ENCODE measurements at regions not wholly inside any gene's neighbourhood (a gene's known extent, or its start where the extent isn't known, plus 50 kb on each side); places are given as distances from the start of the nearest gene placed in this dataset.

DNA sequence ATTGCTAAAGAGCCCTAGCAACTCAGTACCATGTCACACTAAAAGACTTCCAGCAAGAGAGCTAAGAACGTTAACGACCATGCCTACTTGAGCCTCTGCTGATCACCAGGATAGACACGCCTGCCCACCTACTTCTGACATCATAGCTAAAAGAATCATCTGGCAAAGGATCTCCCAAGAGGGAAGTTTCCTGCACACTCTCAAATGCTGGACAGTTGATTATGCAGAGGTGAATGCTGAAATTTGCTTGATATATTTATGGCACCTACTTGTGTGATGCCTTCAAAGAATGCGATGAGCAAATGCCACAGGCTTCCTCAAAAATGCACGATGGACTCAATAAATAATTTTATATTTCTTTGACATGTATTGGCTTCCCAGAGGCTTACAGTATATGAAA, 113.6 kb downstream of the GALC start:
- DNase-seq: no peak

DNA sequence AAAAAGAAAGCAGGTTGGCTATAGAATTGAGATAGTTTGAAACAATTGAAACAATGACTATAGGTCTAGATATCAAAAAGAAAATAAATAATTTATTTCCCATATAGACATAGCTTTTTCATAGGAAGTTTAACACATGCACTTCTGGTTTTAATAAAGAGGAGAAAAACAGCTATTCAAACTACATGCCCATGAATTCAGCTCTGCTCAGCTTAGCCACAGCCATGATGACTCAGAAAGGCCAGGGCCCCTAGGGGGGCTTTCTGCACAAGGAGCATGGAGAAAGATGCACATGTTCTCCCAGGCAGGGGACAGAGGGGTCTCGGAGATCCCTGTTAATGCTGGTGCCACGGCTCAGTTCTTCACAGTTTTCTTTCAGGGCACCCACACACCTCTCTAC, 114.0 kb downstream of the GALC start:
- DNase-seq: no peak

GRCh38 chr14:87877877-87878276, 115.1 kb downstream of the GALC start:
- DNase-seq: no peak

- DNase-seq: no peak
Observed at GRCh38 chr14:87874676-87875075, 118.3 kb downstream of the GALC start.

DNA sequence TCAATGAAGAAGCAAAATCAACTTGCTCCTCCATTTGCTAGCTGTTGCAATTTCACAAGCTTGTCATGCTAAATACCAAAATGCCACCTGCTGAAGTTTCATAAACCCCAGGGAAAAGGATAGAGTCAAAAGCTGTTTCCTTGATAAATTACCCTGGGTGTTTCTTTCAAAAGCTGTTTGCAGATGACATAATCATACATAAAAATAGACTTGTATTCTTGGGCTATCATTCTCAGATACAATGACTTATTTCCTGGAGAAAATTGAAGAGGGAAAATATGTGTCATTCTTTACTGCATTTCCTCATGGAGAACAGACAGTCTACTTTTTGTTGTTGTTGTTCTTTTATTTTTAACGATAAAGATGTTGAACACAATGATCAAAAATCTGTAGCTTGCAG, 119.2 kb downstream of the GALC start:
- no peak for DNase-seq

- DNase-seq: no peak
Observed at GRCh38 chr14:87869619-87870583, 123.1 kb downstream of the GALC start.

GRCh38 chr14:87868920-87869319, 124.1 kb downstream of the GALC start:
- DNase-seq: no peak

GRCh38 chr14:87866116-87866515, 126.9 kb downstream of the GALC start:
- no peak for DNase-seq

GRCh38 chr14:87864356-87865270, 128.4 kb downstream of the GALC start:
- no peak for DNase-seq

GRCh38 chr14:87863047-87863446, 129.9 kb downstream of the GALC start:
- DNase-seq: no peak

GRCh38 chr14:87852107-87852506, 140.9 kb downstream of the GALC start:
- DNase-seq: no peak

GRCh38 chr14:87851190-87851589, 141.8 kb downstream of the GALC start:
- no peak for DNase-seq

- DNase-seq: no peak
Observed at GRCh38 chr14:87847216-87847755, 145.7 kb downstream of the GALC start.

GRCh38 chr14:87840906-87841305, 152.1 kb downstream of the GALC start:
- no peak for DNase-seq

DNA sequence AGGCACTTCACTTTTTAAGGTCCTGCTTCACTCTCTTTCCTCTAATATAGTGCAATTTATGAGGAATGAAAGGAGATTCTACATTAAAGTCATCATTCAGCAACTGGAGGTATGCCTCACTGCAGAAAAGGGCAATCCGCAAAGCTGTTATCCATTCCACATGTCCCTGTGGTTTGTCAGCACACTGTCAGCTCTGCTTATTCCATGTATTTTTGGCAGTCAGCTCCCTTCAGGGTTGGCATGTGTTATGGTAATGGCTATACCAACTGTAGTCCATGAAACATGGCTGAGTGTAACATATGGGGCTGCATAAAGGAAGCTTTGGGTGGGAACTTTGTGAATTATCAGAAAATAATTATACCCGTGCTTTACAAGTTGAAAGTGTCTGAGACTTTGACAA, 154.1 kb downstream of the GALC start:
- DNase-seq: no peak

- no peak for DNase-seq
Observed at GRCh38 chr14:87837296-87837695, 155.7 kb downstream of the GALC start.

DNA sequence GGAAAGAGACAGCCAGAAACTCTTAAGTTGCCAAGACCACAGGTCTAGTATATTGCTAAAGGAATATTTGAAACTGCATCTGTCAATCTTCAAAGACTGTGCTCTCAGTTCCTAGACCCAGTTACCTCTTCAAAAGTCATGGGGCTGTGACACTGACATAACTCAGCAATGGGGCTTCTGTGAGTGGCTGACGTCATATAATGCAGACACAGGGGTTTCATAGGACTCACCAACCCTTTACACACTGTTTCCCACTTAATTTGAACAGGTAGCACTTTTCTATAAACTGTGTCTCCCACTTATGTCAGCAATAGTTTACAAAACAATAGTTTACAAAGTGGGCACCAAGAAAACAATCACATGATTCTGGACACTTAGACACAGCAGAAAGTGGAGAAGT, 158.4 kb downstream of the GALC start:
- DNase-seq: no peak

DNA sequence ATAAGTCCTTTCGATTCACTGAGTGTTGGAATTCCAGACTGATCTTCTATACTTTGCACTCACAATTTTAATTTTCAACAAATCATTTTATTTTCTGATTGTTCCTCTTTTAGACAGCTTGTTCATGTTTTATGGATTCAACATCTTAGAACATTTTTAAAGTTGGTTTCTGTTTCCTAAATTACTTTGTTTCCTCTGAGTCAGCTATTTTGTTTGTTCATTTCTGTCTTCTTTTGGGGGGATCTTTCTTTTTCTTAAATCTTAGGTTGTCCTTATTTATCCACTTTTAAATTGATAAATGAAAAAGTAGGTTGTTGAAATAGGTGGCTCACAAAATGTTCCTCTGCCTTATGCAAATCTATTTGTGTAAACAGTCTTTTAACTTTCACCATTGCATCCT, 160.0 kb downstream of the GALC start:
- no peak for DNase-seq

DNA sequence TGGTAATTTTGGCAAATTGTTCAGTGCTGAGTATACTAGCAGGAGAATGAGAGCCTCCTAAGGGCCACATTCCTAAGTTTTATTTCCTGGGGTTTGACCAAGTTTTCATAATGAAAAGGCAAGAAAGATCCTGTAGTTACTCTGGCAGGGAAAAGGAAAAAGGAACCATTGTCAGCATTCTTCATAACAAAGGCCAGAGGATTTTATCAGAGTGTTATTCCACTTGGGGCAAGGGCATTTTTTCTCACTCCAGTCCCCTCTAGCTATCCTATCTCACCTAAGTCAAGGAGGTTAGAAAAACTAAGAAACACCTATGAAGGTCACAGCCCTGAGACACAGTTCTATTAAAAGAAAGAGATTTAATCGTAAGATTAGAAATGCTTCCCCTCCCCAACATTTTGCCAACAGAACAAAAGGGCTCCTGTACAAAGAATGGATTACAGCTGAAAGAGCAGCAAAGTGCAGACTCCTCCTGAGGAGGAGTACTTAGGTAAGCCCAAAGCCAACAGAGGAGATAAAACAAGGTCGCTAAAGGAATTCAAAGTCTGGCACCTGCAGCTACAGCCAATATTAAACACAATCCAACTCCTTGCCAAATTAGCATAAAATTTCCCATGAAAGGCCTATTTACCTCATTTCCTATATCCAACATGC, 162.4 kb downstream of the GALC start:
- no peak for DNase-seq

GRCh38 chr14:87829543-87829942, 163.4 kb downstream of the GALC start:
- DNase-seq: no peak

DNA sequence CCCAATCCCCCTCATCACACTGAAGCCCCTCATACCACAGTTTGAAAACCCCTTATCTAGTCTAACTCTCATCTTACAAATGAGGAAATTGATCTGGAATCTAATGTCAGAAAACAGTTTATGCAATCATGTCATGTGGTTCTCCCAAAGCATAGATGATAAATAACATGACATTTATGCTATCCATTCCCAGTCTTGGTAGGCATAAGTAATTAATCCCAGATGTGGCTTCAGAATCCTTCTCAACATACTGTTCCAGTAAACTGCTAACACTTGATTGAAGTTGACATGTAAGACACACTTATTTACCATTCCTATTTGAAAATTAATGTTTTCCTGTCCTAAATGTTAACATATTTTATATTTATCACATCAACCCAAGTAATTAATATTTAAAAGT, 168.7 kb downstream of the GALC start:
- no peak for DNase-seq

- DNase-seq: no peak
Observed at GRCh38 chr14:87816416-87816815, 176.6 kb downstream of the GALC start.

DNA sequence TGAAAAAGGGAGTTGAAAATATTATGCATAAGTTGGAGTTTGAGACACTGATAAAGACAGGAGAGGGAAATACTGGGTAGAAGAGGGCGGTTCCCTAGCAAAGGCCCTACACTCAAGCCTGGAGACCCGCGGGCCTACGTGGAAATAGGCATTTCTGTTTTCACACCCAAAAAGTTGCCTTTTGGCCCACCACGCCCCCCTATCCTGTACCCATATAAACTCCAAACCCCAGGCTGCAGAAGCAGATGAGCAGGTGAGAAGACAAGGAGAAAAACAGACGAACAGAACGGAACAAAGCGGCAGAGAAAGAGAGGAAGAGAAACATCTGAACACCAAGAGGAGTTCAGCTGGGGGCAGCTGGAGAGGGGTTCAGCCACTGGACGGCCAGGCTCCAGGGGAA, 177.9 kb downstream of the GALC start:
- DNase-seq: no peak
